GM12878 (cell line): ENCODE measurements at regions not wholly inside any gene's neighbourhood (a gene's known extent, or its start where the extent isn't known, plus 50 kb on each side); places are given as distances from the start of the nearest gene placed in this dataset.

Source experiments
- ATAC-seq: fragments of 200-7000 bp; cut with Tn5 transposase; 3 replicates; pipeline ENCODE4 v1.9.1; 2020; ENCODE audit warnings: mild to moderate bottlenecking, moderate library complexity
- BruUV-seq: library from RNA; stranded (reverse); fragments of 400-500 nt; replicated peaks from 2 replicates; lab custom pipeline; 2021; lab: Mats Ljungman, UMichigan
- CTCF ChIA-PET: fragments of 300-600 bp; sonication (Branson Sonifier 250); formaldehyde crosslinking; extraction: SDS; loops from one replicate; lab custom pipeline; 2021; ENCODE audit warnings: inconsistent platforms; lab: Yijun Ruan, JAX
- POLR2A ChIA-PET: fragments of 350-600 bp; formaldehyde crosslinking; extraction: SDS; loops from one replicate; lab custom pipeline; 2021; ENCODE audit warnings: inconsistent platforms; lab: Charles Lee
- RAD21 ChIA-PET: fragments of 300-600 bp; sonication (Branson Sonifier 250); formaldehyde crosslinking; loops from one replicate; lab custom pipeline; 2023; ENCODE audit warnings: antibody characterized with exemption; ENCODE audit not compliant: unreplicated experiment; lab: Charles Lee
- SMC1A ChIA-PET: fragments of 300-600 bp; sonication (Branson Sonifier 250); formaldehyde crosslinking; loops from one replicate; lab custom pipeline; 2023; ENCODE audit not compliant: unreplicated experiment, uncharacterized antibody; lab: Charles Lee
- DNase-seq: peaks from one replicate; pipeline ENCODE4 v3.0.0-alpha.2; 2011; ENCODE audit warnings: low read depth, low spot score
- FAIRE-seq: peaks from 3 replicates; lab custom pipeline; 2011; peaks lifted over from hg19 to GRCh38; lab: Jason Lieb, UNC
- H2AFZ ChIP-seq: 2 replicates; pipeline ENCODE4 v1.6.0; 2011; ENCODE audit warnings: low read depth, low read length, control low read depth; ENCODE audit not compliant: control insufficient read depth
- H3K27ac ChIP-seq: 2 replicates; pipeline ENCODE4 v1.5.1; 2011; ENCODE audit warnings: control low read depth; ENCODE audit not compliant: control insufficient read depth, insufficient read depth
- H3K27me3 ChIP-seq, 2 experiments: replicated peaks in 1 of 2; 2 replicates each; pipeline versions ENCODE4 v1.6.0 to v1.6.1; 2011; ENCODE audit warnings: low read length in 1 of 2; ENCODE audit not compliant: control insufficient read depth in 2 of 2, insufficient read depth in 2 of 2
- H3K36me3 ChIP-seq, 2 experiments: 2 replicates each; pipeline ENCODE4 v1.5.1; 2011; ENCODE audit warnings: low read length in 1 of 2; ENCODE audit not compliant: control insufficient read depth in 2 of 2, insufficient read depth in 2 of 2
- H3K4me1 ChIP-seq: 2 replicates; pipeline ENCODE4 v1.6.1; 2011; ENCODE audit warnings: mild to moderate bottlenecking, low read length, moderate library complexity, mixed read lengths; ENCODE audit not compliant: control insufficient read depth, insufficient read depth
- H3K4me2 ChIP-seq: 2 replicates; pipeline ENCODE4 v1.6.0; 2011; ENCODE audit warnings: control low read depth; ENCODE audit not compliant: control insufficient read depth, insufficient read depth
- H3K4me3 ChIP-seq: fragments of 200-600 bp; sonication (generic); 2 replicates; pipeline ENCODE4 v1.5.1; 2016
- H3K79me2 ChIP-seq: 2 replicates; pipeline ENCODE4 v1.6.0; 2011; ENCODE audit warnings: low read length; ENCODE audit not compliant: control insufficient read depth, insufficient read depth
- H3K9ac ChIP-seq: 2 replicates; pipeline ENCODE4 v1.8.0; 2011; ENCODE audit warnings: low read length, control low read depth, mixed read lengths; ENCODE audit not compliant: control insufficient read depth, insufficient read depth
- H3K9me3 ChIP-seq: replicated peaks from 3 replicates; pipeline ENCODE4 v1.5.1; 2011; ENCODE audit warnings: mild to moderate bottlenecking, low read length; ENCODE audit not compliant: control insufficient read depth, insufficient read depth
- H4K20me1 ChIP-seq: 2 replicates; pipeline ENCODE4 v1.6.0; 2011; ENCODE audit not compliant: control insufficient read depth, insufficient read depth
- IRF4 ChIP-seq: IDR thresholded peaks from 2 replicates; pipeline ENCODE4 v1.6.1; 2011; ENCODE audit warnings: low read depth, low read length
- NR2C2 ChIP-seq: IDR thresholded peaks from 2 replicates; pipeline ENCODE4 v1.6.1; 2011; ENCODE audit warnings: borderline replicate concordance, low read depth; ENCODE audit not compliant: control insufficient read depth, insufficient read length
- POLR2A ChIP-seq: IDR thresholded peaks from 2 replicates; pipeline ENCODE4 v1.6.1; 2011; ENCODE audit warnings: low read depth, mild to moderate bottlenecking, low read length
- ZNF384 ChIP-seq: IDR thresholded peaks from 2 replicates; pipeline ENCODE4 v1.6.1; 2012; ENCODE audit warnings: low read depth, mild to moderate bottlenecking, low read length, improper control_type of control experiment, borderline replicate concordance
- WGBS: methylation state at CpG from one replicate; pipeline ENCODE4 v1.1.6; 2016; ENCODE audit warnings: low lambda C conversion rate; ENCODE audit not compliant: insufficient replicate concordance, insufficient coverage; ENCODE audit errors: missing lambda C conversion rate; 5-methylcytosine and 5-hydroxymethylcytosine counted together
- in situ Hi-C: fragments of 300-500 bp; cut with MboI; formaldehyde crosslinking; loops from 9 replicates; pipeline ENCODE4 v1.14.3; 2018; ENCODE audit warnings: mixed read lengths
- intact Hi-C: fragments of 100-400 bp; cut with micrococcal nuclease; formaldehyde crosslinking; loops from one replicate; pipeline ENCODE4 v1.14.2; 2022; ENCODE audit not compliant: unreplicated experiment
- TF ChIP-seq, protein P1 (sequence below): fragments of 450-650 bp; IDR thresholded peaks from 2 replicates; pipeline ENCODE4 v1.6.1; 2017; ENCODE audit warnings: mild to moderate bottlenecking, moderate library complexity

DNA sequence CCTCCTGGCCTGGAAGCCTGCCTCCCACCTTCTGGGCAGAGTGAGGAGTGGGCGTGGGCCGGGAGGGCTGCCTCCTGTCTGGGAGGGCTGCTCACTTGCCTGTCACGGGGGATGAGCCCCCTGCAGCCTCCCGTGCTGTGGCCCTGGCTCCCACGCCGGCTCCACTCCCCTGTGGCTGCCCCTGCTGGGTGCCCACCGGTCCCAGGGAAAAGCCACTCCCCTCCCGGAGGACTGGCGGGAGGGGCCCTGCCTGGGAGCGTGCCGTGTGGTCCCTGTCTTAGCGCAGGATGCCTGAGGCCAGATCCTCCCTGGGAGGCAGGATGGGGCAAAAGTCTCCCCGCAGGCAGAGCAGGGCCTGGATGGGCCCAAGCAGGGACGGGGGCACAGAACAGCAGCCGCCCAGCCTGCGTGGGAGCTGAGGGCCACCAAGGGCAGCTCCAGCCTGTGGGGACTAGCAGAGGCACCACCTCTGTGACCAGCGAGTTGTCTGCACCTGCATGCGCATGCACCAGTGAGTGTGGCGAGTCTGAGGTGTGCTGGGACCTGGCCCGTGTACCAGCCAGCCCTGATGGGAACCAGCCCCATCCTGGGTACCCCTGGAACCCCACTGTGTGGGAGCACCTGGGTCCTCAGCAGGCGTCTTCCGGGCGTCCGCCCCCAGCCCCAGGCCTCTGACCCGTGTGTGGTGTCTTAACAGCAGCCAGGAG lies 339.9 kb downstream of the SEC14L1 start:
- ATAC-seq (no peak), DNase-seq (no peak), FAIRE-seq (no peak)
- Histone ChIP-seq H3K4me1 (peaks cover 8% of the 10 kb centered on the region), H3K4me3 (no peak overlapping the region), H3K27ac (no peak overlapping the region), H2AFZ (no peak overlapping the region), H3K79me2 (peaks cover 66% of the 10 kb centered on the region), H3K9me3 (no peaks in the 10 kb centered on the region; the same call in 2 of the 3 replicates), H3K9ac (no peak overlapping the region), H3K36me3 (peaks cover 27 to 52% of the 10 kb centered on the region in 2 experiments), H3K27me3 (no peaks in the 10 kb centered on the region), H3K4me2 (no peak overlapping the region), H4K20me1 (no peaks in the 10 kb centered on the region; the same call in 1 of the 2 replicates)
- BruUV-seq, result no TSS peak
- in situ Hi-C loops, result no loop called here
- RAD21 ChIA-PET, result no interaction called here
- POLR2A ChIA-PET, result no interaction called here
- intact Hi-C loops, result no loop called here
- SMC1A ChIA-PET, result no interaction called here
- CTCF ChIA-PET, result no interaction called here
- 68% methylated on average over 15 of the region's 25 CpGs for WGBS
- TF ChIP-seq POLR2A (peak; percentile 21; the same call in 1 of the 2 replicates), IRF4 (no peak), ZNF384 (no peak), NR2C2 (no peak)
- TF ChIP-seq, protein P1, sequence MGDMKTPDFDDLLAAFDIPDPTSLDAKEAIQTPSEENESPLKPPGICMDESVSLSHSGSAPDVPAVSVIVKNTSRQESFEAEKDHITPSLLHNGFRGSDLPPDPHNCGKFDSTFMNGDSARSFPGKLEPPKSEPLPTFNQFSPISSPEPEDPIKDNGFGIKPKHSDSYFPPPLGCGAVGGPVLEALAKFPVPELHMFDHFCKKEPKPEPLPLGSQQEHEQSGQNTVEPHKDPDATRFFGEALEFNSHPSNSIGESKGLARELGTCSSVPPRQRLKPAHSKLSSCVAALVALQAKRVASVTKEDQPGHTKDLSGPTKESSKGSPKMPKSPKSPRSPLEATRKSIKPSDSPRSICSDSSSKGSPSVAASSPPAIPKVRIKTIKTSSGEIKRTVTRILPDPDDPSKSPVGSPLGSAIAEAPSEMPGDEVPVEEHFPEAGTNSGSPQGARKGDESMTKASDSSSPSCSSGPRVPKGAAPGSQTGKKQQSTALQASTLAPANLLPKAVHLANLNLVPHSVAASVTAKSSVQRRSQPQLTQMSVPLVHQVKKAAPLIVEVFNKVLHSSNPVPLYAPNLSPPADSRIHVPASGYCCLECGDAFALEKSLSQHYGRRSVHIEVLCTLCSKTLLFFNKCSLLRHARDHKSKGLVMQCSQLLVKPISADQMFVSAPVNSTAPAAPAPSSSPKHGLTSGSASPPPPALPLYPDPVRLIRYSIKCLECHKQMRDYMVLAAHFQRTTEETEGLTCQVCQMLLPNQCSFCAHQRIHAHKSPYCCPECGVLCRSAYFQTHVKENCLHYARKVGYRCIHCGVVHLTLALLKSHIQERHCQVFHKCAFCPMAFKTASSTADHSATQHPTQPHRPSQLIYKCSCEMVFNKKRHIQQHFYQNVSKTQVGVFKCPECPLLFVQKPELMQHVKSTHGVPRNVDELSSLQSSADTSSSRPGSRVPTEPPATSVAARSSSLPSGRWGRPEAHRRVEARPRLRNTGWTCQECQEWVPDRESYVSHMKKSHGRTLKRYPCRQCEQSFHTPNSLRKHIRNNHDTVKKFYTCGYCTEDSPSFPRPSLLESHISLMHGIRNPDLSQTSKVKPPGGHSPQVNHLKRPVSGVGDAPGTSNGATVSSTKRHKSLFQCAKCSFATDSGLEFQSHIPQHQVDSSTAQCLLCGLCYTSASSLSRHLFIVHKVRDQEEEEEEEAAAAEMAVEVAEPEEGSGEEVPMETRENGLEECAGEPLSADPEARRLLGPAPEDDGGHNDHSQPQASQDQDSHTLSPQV, result no peak
